HG03060 (cell line): ENCODE measurements at regions not wholly inside any gene's neighbourhood (a gene's known extent, or its start where the extent isn't known, plus 50 kb on each side); places are given as distances from the start of the nearest gene placed in this dataset.

Experiments used
- ATAC-seq: cut with Tn5 transposase; IDR thresholded peaks from one replicate; pipeline ENCODE4 v1.9.1; 2021; ENCODE audit warnings: low read depth, moderate number of reproducible peaks; ENCODE audit not compliant: unreplicated experiment

DNA sequence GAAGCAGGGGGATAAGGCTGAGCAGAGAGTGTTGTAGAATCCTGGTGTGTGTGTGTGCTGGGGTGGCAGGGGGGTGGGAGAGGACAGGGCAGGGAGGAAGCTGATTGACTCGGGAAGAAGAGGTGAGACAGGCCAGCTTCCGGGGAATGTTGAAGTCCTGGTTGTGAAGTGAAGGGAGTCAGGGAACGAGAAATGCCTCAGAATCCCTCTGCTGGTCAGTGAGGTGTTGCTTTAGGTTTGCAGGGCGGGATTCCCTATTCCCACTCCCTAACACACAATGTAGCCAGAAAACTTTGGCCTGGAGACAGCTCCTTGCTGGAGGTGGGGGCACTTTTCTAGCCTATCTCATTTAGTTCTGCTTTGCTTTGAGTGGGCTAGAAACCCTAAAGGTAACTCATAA lies 265.1 kb downstream of the HAUS1 start:
- no peak for ATAC-seq

- ATAC-seq: no peak
Observed at GRCh38 chr18:46370898-46371297, 266.7 kb downstream of the HAUS1 start.

GRCh38 chr18:46372670-46373069 lies 268.5 kb downstream of the HAUS1 start:
- ATAC-seq: no peak

DNA sequence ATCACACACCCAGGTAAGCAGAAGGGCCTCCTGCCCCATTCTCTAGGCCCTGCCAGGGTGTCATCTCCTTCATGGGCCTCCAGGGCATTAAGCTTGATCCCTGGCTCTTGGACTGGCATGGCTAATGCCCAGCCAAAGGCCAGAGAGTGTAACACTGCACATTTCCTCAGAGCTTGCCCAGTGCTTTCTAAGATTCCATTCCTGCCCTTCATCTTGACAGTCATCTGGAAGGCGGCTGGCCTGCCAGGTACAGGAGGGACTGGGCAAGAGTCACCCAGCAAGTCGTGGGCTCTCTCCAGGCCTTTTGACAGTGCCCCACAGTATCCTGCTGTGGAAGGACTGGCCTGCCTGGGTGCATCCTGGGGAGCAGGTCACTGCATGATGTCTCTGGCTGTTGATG lies 268.9 kb downstream of the HAUS1 start:
- ATAC-seq: no peak

- no peak for ATAC-seq
Observed at GRCh38 chr18:46373791-46374190, 269.6 kb downstream of the HAUS1 start.

- ATAC-seq: no peak
Observed at GRCh38 chr18:46374850-46375249, 270.7 kb downstream of the HAUS1 start.

DNA sequence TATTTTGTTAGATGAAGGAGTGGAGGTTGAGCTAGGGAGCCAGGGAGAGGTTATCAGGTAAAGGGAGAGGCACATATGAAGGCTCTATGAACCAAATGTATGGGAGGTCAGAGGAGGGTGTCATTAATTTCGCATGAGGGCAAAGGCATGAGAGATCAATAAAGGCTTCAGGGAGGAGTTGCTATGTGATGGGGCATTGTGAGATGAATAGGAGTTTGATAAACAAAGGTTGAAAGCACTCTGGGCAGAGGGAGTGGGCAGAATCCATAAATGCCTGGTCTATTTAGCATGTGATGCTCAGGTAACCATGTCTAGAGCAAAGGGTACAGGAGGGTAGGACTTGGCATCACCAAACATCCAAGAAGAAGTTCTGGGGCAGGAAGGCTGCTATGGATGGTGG lies 273.4 kb downstream of the HAUS1 start:
- no peak for ATAC-seq

DNA sequence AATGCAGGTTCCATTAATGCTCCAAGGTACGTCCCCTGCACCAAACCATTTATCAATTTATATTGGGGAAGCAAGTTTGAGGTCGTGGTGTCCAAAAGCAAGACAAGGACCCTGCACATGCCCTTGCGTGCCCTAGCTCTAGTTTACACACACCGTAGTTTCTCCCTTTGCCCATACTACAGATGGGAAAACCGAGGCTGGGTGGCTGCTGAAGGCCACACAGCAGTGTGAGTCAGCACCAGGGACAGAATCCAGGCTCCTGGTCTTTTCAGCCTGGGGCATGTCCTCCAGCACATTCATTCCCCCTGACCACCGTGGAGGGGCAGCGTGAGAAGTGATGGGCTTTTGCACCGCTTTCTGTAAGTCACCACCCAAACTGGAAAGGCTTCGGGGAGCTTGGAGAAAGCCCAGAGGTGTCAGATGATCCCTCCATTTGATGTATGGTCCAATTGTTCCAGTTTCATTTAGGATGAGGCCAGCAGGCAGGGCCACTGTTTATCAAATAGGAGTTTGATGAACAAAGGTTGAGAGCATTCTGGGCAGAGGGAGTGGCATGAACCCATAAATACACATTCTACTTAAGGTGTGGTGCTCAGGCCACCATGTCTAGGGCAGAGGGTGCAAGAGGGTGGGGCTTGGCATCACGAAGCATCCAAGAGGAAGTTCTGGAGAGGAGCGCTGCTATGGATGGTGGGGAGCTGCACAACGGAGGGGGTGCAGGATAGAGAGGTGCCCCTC lies 274.1 kb downstream of the HAUS1 start:
- ATAC-seq: no peak

GRCh38 chr18:46378864-46379207 lies 274.7 kb downstream of the HAUS1 start:
- ATAC-seq: no peak

- ATAC-seq: no peak
Observed at GRCh38 chr18:46379323-46379950, 275.3 kb downstream of the HAUS1 start.

GRCh38 chr18:46385124-46385523 lies 271.9 kb downstream of the LOXHD1 start:
- no peak for ATAC-seq

GRCh38 chr18:46386788-46387187 lies 270.2 kb downstream of the LOXHD1 start:
- no peak for ATAC-seq

DNA sequence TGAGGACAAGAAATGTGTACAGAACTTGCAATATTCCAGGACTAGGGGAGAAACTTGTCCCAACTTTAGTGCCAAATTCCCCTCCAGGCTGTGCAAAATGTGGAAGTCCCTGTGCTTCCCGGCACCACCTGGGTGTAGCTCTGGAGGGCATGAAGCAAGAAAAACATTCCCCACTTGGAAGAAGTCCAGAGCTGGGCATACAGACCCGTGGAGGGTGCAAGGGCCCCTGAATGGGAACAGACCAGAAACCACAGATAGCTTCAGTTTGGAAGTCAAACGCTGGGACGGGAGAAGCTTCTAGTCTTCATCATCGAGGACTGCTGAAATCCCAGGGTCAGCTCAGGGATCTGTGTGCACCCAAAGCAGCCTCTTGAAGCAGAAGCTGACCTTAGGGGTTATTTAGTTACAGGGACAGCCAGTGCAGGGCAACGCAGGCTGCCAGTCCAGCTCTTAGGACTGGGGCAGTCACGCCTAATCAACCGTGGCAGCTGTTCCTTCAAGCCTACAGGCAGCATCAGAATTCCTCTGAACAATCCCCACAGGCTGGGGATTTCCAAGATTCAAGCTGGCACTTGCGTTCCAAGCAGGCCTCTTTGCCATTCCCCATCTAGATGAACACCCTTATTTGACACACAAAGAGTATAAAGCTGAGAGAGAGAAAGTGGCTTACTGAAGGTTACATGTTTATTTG lies 269.4 kb downstream of the LOXHD1 start:
- no peak for ATAC-seq

GRCh38 chr18:46388286-46388685 lies 268.7 kb downstream of the LOXHD1 start:
- no peak for ATAC-seq

DNA sequence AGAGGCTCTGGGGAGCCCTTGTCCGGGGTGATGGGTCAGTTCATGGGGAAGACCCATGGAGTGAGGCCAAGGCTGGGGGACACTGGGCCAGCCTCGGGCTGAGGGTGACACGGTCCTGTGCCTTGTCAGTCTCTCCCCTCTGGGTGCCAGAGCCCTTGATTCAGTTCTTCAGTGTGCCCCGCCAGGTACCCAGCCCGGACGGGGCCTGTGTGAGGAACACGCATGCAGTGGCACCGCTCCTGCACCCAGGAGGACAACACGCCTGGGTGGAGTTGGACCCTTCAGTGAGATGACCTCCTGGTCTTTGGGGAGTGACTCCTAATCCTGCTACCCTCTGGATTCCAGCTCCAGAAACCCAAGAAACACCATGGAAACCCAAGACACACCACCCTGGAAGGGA lies 264.4 kb downstream of the LOXHD1 start:
- no peak for ATAC-seq

GRCh38 chr18:46393230-46393629 lies 263.8 kb downstream of the LOXHD1 start:
- ATAC-seq: no peak

DNA sequence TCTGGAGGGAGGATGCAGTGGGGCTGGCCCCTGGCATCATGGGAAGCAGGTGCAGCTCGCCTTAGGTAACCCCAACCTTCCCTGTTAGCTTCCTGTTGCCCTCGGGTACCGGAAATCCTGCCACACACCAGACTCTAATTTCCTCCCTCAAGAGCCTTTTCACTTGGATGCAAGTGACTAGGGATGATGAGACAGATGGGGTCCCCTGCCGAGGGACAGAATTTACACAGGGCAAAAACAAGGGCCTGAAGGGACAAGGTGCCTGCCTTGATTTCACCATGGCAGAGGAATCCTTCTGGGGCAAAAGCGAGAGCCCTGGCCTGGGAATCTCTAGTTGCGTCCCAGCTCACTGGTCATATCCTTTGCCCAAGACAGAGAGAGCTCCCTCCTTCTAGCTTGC lies 263.1 kb downstream of the LOXHD1 start:
- no peak for ATAC-seq

DNA sequence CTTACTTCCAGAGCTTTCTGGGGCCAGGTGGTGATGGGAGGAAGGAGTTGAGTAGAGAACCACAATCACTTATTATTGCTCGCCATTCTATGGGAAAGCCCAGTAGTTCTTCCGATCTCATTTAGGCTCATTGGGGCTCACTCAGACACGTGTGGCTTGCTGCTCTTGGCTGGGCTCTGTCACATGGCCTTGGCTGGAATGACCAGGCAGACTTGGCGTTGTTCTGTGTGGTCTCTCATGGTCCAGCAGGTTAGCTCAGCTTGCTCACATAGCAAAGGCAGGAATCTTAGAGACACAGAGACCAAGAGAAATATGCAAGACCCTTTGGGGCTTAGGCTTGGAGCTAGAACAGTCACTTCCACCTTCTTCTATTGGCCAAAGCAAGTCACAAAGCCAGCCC lies 261.2 kb downstream of the LOXHD1 start:
- ATAC-seq: no peak

DNA sequence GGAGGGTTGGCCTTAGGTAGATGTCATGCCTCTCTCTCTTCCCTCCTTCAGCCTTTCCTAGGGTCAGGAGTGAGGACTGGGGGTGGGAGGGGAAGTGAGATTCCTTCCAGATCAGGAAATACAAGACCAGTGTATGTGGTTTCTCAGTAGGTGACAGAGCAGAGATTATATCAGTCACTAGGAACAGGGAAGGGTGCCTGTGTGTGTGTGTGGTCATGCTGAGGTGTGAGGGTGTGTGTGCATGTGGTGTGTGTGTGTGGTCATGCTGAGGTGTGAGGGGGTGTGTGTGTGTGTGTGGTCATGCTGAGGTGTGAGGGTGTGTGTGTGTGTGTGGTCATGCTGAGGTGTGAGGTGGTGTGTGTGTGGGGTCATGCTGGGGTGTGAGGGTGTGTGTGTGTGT lies 259.8 kb downstream of the LOXHD1 start:
- ATAC-seq: no peak

GRCh38 chr18:46398005-46398404 lies 259.0 kb downstream of the LOXHD1 start:
- no peak for ATAC-seq

GRCh38 chr18:46398625-46399024 lies 258.4 kb downstream of the LOXHD1 start:
- no peak for ATAC-seq

- ATAC-seq: no peak
Observed at GRCh38 chr18:46399303-46399702, 257.7 kb downstream of the LOXHD1 start.
